OCI-LY7 (cell line): ENCODE measurements at regions not wholly inside any gene's neighbourhood (a gene's known extent, or its start where the extent isn't known, plus 50 kb on each side); places are given as distances from the start of the nearest gene placed in this dataset.

Experiments
- EZH2phosphoT487 ChIP-seq: fragments of 200-600 bp; sonication (generic); IDR thresholded peaks from 2 replicates; pipeline ENCODE4 v1.6.1; 2018; ENCODE audit warnings: low read depth, borderline replicate concordance, mild to moderate bottlenecking, mixed run types, antibody characterized with exemption, low read length, moderate library complexity, mixed read lengths
- TF ChIP-seq, protein P1 (sequence below): fragments of 200-600 bp; sonication (generic); conservative IDR thresholded peaks from 2 replicates; pipeline ENCODE4 v1.5.1; 2014; ENCODE audit warnings: mild to moderate bottlenecking, antibody characterized with exemption, low read length, moderate library complexity, mixed read lengths

DNA sequence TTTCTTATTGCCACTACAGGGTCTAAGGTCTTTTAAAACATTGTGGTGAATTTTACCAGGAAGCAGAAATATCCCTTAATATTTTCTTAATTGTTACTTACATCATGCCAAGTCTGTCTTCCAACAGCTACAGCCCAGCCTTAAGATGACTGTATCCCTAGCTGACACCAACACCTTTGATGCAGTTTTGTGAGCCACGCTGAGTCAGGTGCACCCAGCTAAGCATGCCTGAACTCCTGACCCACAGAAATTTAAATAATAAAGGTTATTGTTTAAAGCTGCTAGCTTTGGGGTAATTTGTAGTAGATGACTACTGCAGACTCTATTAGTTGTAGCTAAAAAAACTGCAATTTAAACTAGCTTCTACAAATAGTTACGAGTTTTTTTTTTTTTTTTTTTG, 1757.9 kb upstream of the LRRTM1 start:
- TF ChIP-seq, protein P1, sequence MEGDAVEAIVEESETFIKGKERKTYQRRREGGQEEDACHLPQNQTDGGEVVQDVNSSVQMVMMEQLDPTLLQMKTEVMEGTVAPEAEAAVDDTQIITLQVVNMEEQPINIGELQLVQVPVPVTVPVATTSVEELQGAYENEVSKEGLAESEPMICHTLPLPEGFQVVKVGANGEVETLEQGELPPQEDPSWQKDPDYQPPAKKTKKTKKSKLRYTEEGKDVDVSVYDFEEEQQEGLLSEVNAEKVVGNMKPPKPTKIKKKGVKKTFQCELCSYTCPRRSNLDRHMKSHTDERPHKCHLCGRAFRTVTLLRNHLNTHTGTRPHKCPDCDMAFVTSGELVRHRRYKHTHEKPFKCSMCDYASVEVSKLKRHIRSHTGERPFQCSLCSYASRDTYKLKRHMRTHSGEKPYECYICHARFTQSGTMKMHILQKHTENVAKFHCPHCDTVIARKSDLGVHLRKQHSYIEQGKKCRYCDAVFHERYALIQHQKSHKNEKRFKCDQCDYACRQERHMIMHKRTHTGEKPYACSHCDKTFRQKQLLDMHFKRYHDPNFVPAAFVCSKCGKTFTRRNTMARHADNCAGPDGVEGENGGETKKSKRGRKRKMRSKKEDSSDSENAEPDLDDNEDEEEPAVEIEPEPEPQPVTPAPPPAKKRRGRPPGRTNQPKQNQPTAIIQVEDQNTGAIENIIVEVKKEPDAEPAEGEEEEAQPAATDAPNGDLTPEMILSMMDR: no peak
- TF ChIP-seq EZH2phosphoT487: no peak
